SK-N-SH treated with all-trans-retinoic acid at 6 μM for 48 hours (cell line): ENCODE measurements at regions not wholly inside any gene's neighbourhood (a gene's known extent, or its start where the extent isn't known, plus 50 kb on each side); places are given as distances from the start of the nearest gene placed in this dataset.

Experiments used
- ISL1 ChIP-seq: fragments of 250-450 bp; sonication (Bioruptor Pico); IDR thresholded peaks from 2 replicates; pipeline ENCODE4 v2.1.2; 2022; ENCODE audit warnings: mild to moderate bottlenecking, moderate library complexity
- ZFP30 ChIP-seq: fragments of 450-650 bp; formaldehyde crosslinking; IDR thresholded peaks from 2 replicates; pipeline ENCODE4 v1.5.0; 2022; ENCODE audit warnings: mild to moderate bottlenecking, moderate library complexity
- ZNF70 ChIP-seq: fragments of 450-650 bp; formaldehyde crosslinking; IDR thresholded peaks from 2 replicates; pipeline ENCODE4 v1.5.0; 2020; ENCODE audit warnings: mild to moderate bottlenecking, moderate library complexity

GRCh38 chr10:109663122-109663521 is 260.2 kb downstream of the XPNPEP1 start:
- TF ChIP-seq ZNF70 (CRISPR knock-in tag) = no peak
- TF ChIP-seq ISL1 = no peak
- TF ChIP-seq ZFP30 = no peak
